GM12878 (cell line): ENCODE measurements at regions not wholly inside any gene's neighbourhood (a gene's known extent, or its start where the extent isn't known, plus 50 kb on each side); places are given as distances from the start of the nearest gene placed in this dataset.

ENCODE experiments used
- ATAC-seq: fragments of 200-7000 bp; cut with Tn5 transposase; 3 replicates; pipeline ENCODE4 v1.9.1; 2020; ENCODE audit warnings: mild to moderate bottlenecking, moderate library complexity
- BruUV-seq: library from RNA; stranded (reverse); fragments of 400-500 nt; replicated peaks from 2 replicates; lab custom pipeline; 2021; lab: Mats Ljungman, UMichigan
- CTCF ChIA-PET: fragments of 300-600 bp; sonication (Branson Sonifier 250); formaldehyde crosslinking; extraction: SDS; loops from one replicate; lab custom pipeline; 2021; ENCODE audit warnings: inconsistent platforms; lab: Yijun Ruan, JAX
- POLR2A ChIA-PET: fragments of 350-600 bp; formaldehyde crosslinking; extraction: SDS; loops from one replicate; lab custom pipeline; 2021; ENCODE audit warnings: inconsistent platforms; lab: Charles Lee
- RAD21 ChIA-PET: fragments of 300-600 bp; sonication (Branson Sonifier 250); formaldehyde crosslinking; loops from one replicate; lab custom pipeline; 2023; ENCODE audit warnings: antibody characterized with exemption; ENCODE audit not compliant: unreplicated experiment; lab: Charles Lee
- SMC1A ChIA-PET: fragments of 300-600 bp; sonication (Branson Sonifier 250); formaldehyde crosslinking; loops from one replicate; lab custom pipeline; 2023; ENCODE audit not compliant: unreplicated experiment, uncharacterized antibody; lab: Charles Lee
- DNase-seq: peaks from one replicate; pipeline ENCODE4 v3.0.0-alpha.2; 2011; ENCODE audit warnings: low read depth, low spot score
- FAIRE-seq: peaks from 3 replicates; lab custom pipeline; 2011; peaks lifted over from hg19 to GRCh38; lab: Jason Lieb, UNC
- H2AFZ ChIP-seq: 2 replicates; pipeline ENCODE4 v1.6.0; 2011; ENCODE audit warnings: low read depth, low read length, control low read depth; ENCODE audit not compliant: control insufficient read depth
- H3K27ac ChIP-seq: 2 replicates; pipeline ENCODE4 v1.5.1; 2011; ENCODE audit warnings: control low read depth; ENCODE audit not compliant: control insufficient read depth, insufficient read depth
- H3K27me3 ChIP-seq, 2 experiments: replicated peaks in 1 of 2; 2 replicates each; pipeline versions ENCODE4 v1.6.0 to v1.6.1; 2011; ENCODE audit warnings: low read length in 1 of 2; ENCODE audit not compliant: control insufficient read depth in 2 of 2, insufficient read depth in 2 of 2
- H3K36me3 ChIP-seq, 2 experiments: 2 replicates each; pipeline ENCODE4 v1.5.1; 2011; ENCODE audit warnings: low read length in 1 of 2; ENCODE audit not compliant: control insufficient read depth in 2 of 2, insufficient read depth in 2 of 2
- H3K4me1 ChIP-seq: 2 replicates; pipeline ENCODE4 v1.6.1; 2011; ENCODE audit warnings: mild to moderate bottlenecking, low read length, moderate library complexity, mixed read lengths; ENCODE audit not compliant: control insufficient read depth, insufficient read depth
- H3K4me2 ChIP-seq: 2 replicates; pipeline ENCODE4 v1.6.0; 2011; ENCODE audit warnings: control low read depth; ENCODE audit not compliant: control insufficient read depth, insufficient read depth
- H3K4me3 ChIP-seq: fragments of 200-600 bp; sonication (generic); 2 replicates; pipeline ENCODE4 v1.5.1; 2016
- H3K79me2 ChIP-seq: 2 replicates; pipeline ENCODE4 v1.6.0; 2011; ENCODE audit warnings: low read length; ENCODE audit not compliant: control insufficient read depth, insufficient read depth
- H3K9ac ChIP-seq: 2 replicates; pipeline ENCODE4 v1.8.0; 2011; ENCODE audit warnings: low read length, control low read depth, mixed read lengths; ENCODE audit not compliant: control insufficient read depth, insufficient read depth
- H3K9me3 ChIP-seq: replicated peaks from 3 replicates; pipeline ENCODE4 v1.5.1; 2011; ENCODE audit warnings: mild to moderate bottlenecking, low read length; ENCODE audit not compliant: control insufficient read depth, insufficient read depth
- H4K20me1 ChIP-seq: 2 replicates; pipeline ENCODE4 v1.6.0; 2011; ENCODE audit not compliant: control insufficient read depth, insufficient read depth
- BCL11A ChIP-seq: IDR thresholded peaks from 2 replicates; pipeline ENCODE4 v1.6.1; 2011; ENCODE audit warnings: low read depth, low read length
- EGR1 ChIP-seq, 2 experiments: IDR thresholded peaks; 1 replicate in 1 of 2; 2 replicates in 1 of 2; pipeline ENCODE4 v1.6.1; 2011 to 2012; ENCODE audit warnings: low read depth in 2 of 2, low read length in 2 of 2, borderline replicate concordance in 1 of 2, mild to moderate bottlenecking in 1 of 2, moderate library complexity in 1 of 2
- ESRRA ChIP-seq: IDR thresholded peaks from 2 replicates; pipeline ENCODE4 v1.6.1; 2012; ENCODE audit warnings: mild to moderate bottlenecking, low read length, improper control_type of control experiment
- ETV6 ChIP-seq, 2 experiments: fragments of 450-650 bp in 1 of 2; IDR thresholded peaks in 1 of 2; conservative IDR thresholded peaks in 1 of 2; 2 replicates each; pipeline ENCODE4 v1.6.1; 2014; ENCODE audit warnings: antibody characterized with exemption in 1 of 2, borderline replicate concordance in 1 of 2, low read depth in 1 of 2, mild to moderate bottlenecking in 1 of 2, moderate library complexity in 1 of 2
- EZH2 ChIP-seq: IDR thresholded peaks from 2 replicates; pipeline ENCODE4 v1.6.1; 2012; ENCODE audit warnings: low read depth, mild to moderate bottlenecking, control low read depth, inconsistent platforms, low read length, borderline replicate concordance; ENCODE audit not compliant: control insufficient read depth
- GABPA ChIP-seq: IDR thresholded peaks from 2 replicates; pipeline ENCODE4 v1.6.1; 2014; ENCODE audit warnings: antibody characterized with exemption, low read depth, mild to moderate bottlenecking, inconsistent platforms
- GATAD2B ChIP-seq: fragments of 450-650 bp; conservative IDR thresholded peaks from 2 replicates; pipeline ENCODE4 v1.6.1; 2017; ENCODE audit warnings: low read depth, mild to moderate bottlenecking, moderate library complexity
- KDM1A ChIP-seq: fragments of 200-600 bp; sonication (generic); IDR thresholded peaks from 2 replicates; pipeline ENCODE4 v1.6.1; 2016; ENCODE audit warnings: borderline replicate concordance
- NFIC ChIP-seq: IDR thresholded peaks from 2 replicates; pipeline ENCODE4 v1.6.1; 2012; ENCODE audit warnings: low read depth, mild to moderate bottlenecking, inconsistent platforms, low read length, moderate library complexity
- POLR2AphosphoS5 ChIP-seq: IDR thresholded peaks from 2 replicates; pipeline ENCODE4 v1.6.1; 2011; ENCODE audit warnings: mild to moderate bottlenecking, low read length, inconsistent platforms
- POU2F2 ChIP-seq: IDR thresholded peaks from 3 replicates; pipeline ENCODE4 v1.6.1; 2011; ENCODE audit warnings: low read depth, mild to moderate bottlenecking, low read length, borderline replicate concordance
- RUNX3 ChIP-seq: IDR thresholded peaks from 2 replicates; pipeline ENCODE4 v1.6.1; 2012; ENCODE audit warnings: low read length, inconsistent platforms
- TAF1 ChIP-seq: IDR thresholded peaks from 2 replicates; pipeline ENCODE4 v1.6.1; 2011; ENCODE audit warnings: mild to moderate bottlenecking, low read depth, low read length, borderline replicate concordance
- TARDBP ChIP-seq: IDR thresholded peaks from 2 replicates; pipeline ENCODE4 v1.6.1; 2016; ENCODE audit warnings: borderline replicate concordance
- TCF3 ChIP-seq: IDR thresholded peaks from 2 replicates; pipeline ENCODE4 v1.6.1; 2012; ENCODE audit warnings: low read depth, mild to moderate bottlenecking, low read length, borderline replicate concordance; ENCODE audit not compliant: insufficient read depth
- YBX1 ChIP-seq: fragments of 450-650 bp; IDR thresholded peaks from 2 replicates; pipeline ENCODE4 v1.6.1; 2016; ENCODE audit warnings: antibody characterized with exemption
- ZNF384 ChIP-seq: IDR thresholded peaks from 2 replicates; pipeline ENCODE4 v1.6.1; 2012; ENCODE audit warnings: low read depth, mild to moderate bottlenecking, low read length, improper control_type of control experiment, borderline replicate concordance
- ZZZ3 ChIP-seq: IDR thresholded peaks from 2 replicates; pipeline ENCODE4 v1.6.1; 2011; ENCODE audit warnings: low read depth; ENCODE audit not compliant: control insufficient read depth, insufficient read length
- WGBS: methylation state at CpG from one replicate; pipeline ENCODE4 v1.1.6; 2016; ENCODE audit warnings: low lambda C conversion rate; ENCODE audit not compliant: insufficient replicate concordance, insufficient coverage; ENCODE audit errors: missing lambda C conversion rate; 5-methylcytosine and 5-hydroxymethylcytosine counted together
- in situ Hi-C: fragments of 300-500 bp; cut with MboI; formaldehyde crosslinking; loops from 9 replicates; pipeline ENCODE4 v1.14.3; 2018; ENCODE audit warnings: mixed read lengths
- intact Hi-C: fragments of 100-400 bp; cut with micrococcal nuclease; formaldehyde crosslinking; loops from one replicate; pipeline ENCODE4 v1.14.2; 2022; ENCODE audit not compliant: unreplicated experiment
- TF ChIP-seq, protein P1 (sequence below): fragments of 450-650 bp; IDR thresholded peaks from 2 replicates; pipeline ENCODE4 v1.6.1; 2017; ENCODE audit warnings: low read depth, mild to moderate bottlenecking, moderate library complexity
- TF ChIP-seq, protein P2 (sequence below): IDR thresholded peaks from 2 replicates; pipeline ENCODE4 v1.6.1; 2011; ENCODE audit warnings: borderline replicate concordance, low read depth, mild to moderate bottlenecking, moderate library complexity, mixed read lengths, low read length; ENCODE audit not compliant: insufficient read depth; ENCODE audit errors: extremely low read length

GRCh38 chr14:42488965-42489364 lies 882.3 kb downstream of the LRFN5 start:
- Histone ChIP-seq H3K4me3 (no peak overlapping the region), H2AFZ (no peak overlapping the region), H3K4me2 (no peak overlapping the region), H4K20me1 (no peaks in the 10 kb centered on the region), H3K9me3 (no peaks in the 10 kb centered on the region), H3K27ac (no peak overlapping the region), H3K9ac (no peak overlapping the region), H3K4me1 (no peaks in the 10 kb centered on the region), H3K27me3 (no peaks in the 10 kb centered on the region), H3K36me3 (no peaks in the 10 kb centered on the region), H3K79me2 (no peaks in the 10 kb centered on the region)
- ChIA-PET SMC1A (interaction anchor here (1.6 kb wide), 1 partner anchor 8 kb away, joined by 5 read pairs; no protein-coding TSS in a partner anchor), CTCF (no interaction called here), RAD21 (no interaction called here), POLR2A (no interaction called here)
- ATAC-seq (no peak), DNase-seq (no peak), FAIRE-seq (no peak)
- no TSS peak for BruUV-seq
- in situ Hi-C loops: no loop called here
- TF ChIP-seq KDM1A (no peak), TARDBP (no peak), GATAD2B (no peak), TCF3 (no peak), BCL11A (no peak), EZH2 (no peak), ZZZ3 (no peak), EGR1 (IDR thresholded peaks at IDR 0.05; ENCODE audit: borderline replicate concordance in 1 of 2, low read depth in 2 of 2, low read length in 2 of 2) (no peak), ESRRA (no peak), ZNF384 (no peak), NFIC (no peak), TAF1 (no peak), POLR2AphosphoS5 (no peak), ETV6 (conservative IDR thresholded peaks at IDR 0.05 in 1 of 2, IDR thresholded peaks at IDR 0.05 in 1 of 2; ENCODE audit: borderline replicate concordance in 1 of 2, low read depth in 1 of 2) (no peak), RUNX3 (no peak), POU2F2 (no peak), GABPA (no peak), YBX1 (no peak)
- TF ChIP-seq, protein P1, sequence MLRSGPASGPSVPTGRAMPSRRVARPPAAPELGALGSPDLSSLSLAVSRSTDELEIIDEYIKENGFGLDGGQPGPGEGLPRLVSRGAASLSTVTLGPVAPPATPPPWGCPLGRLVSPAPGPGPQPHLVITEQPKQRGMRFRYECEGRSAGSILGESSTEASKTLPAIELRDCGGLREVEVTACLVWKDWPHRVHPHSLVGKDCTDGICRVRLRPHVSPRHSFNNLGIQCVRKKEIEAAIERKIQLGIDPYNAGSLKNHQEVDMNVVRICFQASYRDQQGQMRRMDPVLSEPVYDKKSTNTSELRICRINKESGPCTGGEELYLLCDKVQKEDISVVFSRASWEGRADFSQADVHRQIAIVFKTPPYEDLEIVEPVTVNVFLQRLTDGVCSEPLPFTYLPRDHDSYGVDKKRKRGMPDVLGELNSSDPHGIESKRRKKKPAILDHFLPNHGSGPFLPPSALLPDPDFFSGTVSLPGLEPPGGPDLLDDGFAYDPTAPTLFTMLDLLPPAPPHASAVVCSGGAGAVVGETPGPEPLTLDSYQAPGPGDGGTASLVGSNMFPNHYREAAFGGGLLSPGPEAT: no peak
- TF ChIP-seq, protein P2, sequence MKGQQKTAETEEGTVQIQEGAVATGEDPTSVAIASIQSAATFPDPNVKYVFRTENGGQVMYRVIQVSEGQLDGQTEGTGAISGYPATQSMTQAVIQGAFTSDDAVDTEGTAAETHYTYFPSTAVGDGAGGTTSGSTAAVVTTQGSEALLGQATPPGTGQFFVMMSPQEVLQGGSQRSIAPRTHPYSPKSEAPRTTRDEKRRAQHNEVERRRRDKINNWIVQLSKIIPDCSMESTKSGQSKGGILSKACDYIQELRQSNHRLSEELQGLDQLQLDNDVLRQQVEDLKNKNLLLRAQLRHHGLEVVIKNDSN: no peak
- intact Hi-C loops: no loop called here
- WGBS: 31% methylated on average over 1 of the region's 1 CpG
